HEK293 (cell line): ENCODE measurements at regions not wholly inside any gene's neighbourhood (a gene's known extent, or its start where the extent isn't known, plus 50 kb on each side); places are given as distances from the start of the nearest gene placed in this dataset.

Source experiments
- CTCF ChIA-PET: fragments of 350-600 bp; formaldehyde crosslinking; extraction: SDS; loops from one replicate; lab custom pipeline; 2021; ENCODE audit warnings: antibody characterized with exemption; lab: Yijun Ruan, JAX
- POLR2A ChIA-PET: fragments of 300-600 bp; formaldehyde crosslinking; extraction: SDS; loops from one replicate; lab custom pipeline; 2020; ENCODE audit warnings: antibody characterized with exemption, inconsistent platforms; lab: Yijun Ruan, JAX
- H3K27ac ChIP-seq: fragments of 200-500 bp; sonication (Bioruptor generic); 2 replicates; pipeline ENCODE4 v1.5.1; 2014; ENCODE audit warnings: low read depth, low read length, control low read depth, inconsistent platforms; ENCODE audit errors: extremely low read depth
- H3K36me3 ChIP-seq, 2 experiments: fragments of 200-500 bp in 1 of 2; sonication (Bioruptor generic) in 1 of 2; 1 replicate in 1 of 2; 2 replicates in 1 of 2; pipeline ENCODE4 v1.5.1; 2014 to 2017; ENCODE audit warnings: inconsistent platforms in 2 of 2, low read length in 2 of 2; ENCODE audit not compliant: control insufficient read depth in 2 of 2, insufficient read depth in 1 of 2
- H3K4me1 ChIP-seq: fragments of 200-500 bp; sonication (Bioruptor generic); 2 replicates; pipeline ENCODE4 v1.5.1; 2014; ENCODE audit warnings: mild to moderate bottlenecking, low read length, inconsistent platforms; ENCODE audit not compliant: control insufficient read depth, insufficient read depth
- H3K4me3 ChIP-seq: 2 replicates; pipeline ENCODE4 v1.5.1; 2011; ENCODE audit warnings: low read depth, mild to moderate bottlenecking, control low read depth, low read length, moderate library complexity
- H3K9me3 ChIP-seq: fragments of 200-500 bp; sonication (Bioruptor generic); 2 replicates; pipeline ENCODE4 v1.5.1; 2014; ENCODE audit warnings: low read depth, low read length, inconsistent platforms; ENCODE audit not compliant: control insufficient read depth, insufficient read depth
- ATF2 ChIP-seq: fragments of 450-650 bp; formaldehyde crosslinking; IDR thresholded peaks from 2 replicates; pipeline ENCODE4 v1.5.1; 2016; ENCODE audit warnings: missing biosample characterization, missing genetic modification characterization, low read depth
- BCL6B ChIP-seq: fragments of 450-650 bp; formaldehyde crosslinking; IDR thresholded peaks from 2 replicates; pipeline ENCODE4 v1.5.1; 2017; ENCODE audit warnings: missing biosample characterization, missing genetic modification characterization
- REPIN1 ChIP-seq: fragments of 450-650 bp; formaldehyde crosslinking; IDR thresholded peaks from 2 replicates; pipeline ENCODE4 v1.5.1; 2017; ENCODE audit warnings: missing biosample characterization, missing genetic modification characterization, low read depth
- ZBTB11 ChIP-seq: fragments of 450-650 bp; formaldehyde crosslinking; conservative IDR thresholded peaks from 2 replicates; pipeline ENCODE4 v1.5.1; 2016; ENCODE audit warnings: low read depth, missing biosample characterization, missing genetic modification characterization
- ZNF121 ChIP-seq: fragments of 450-650 bp; formaldehyde crosslinking; IDR thresholded peaks from 2 replicates; pipeline ENCODE4 v1.5.1; 2016; ENCODE audit warnings: missing biosample characterization, missing genetic modification characterization
- ZNF133 ChIP-seq: fragments of 450-650 bp; formaldehyde crosslinking; IDR thresholded peaks from 2 replicates; pipeline ENCODE4 v1.5.1; 2016; ENCODE audit warnings: missing biosample characterization, missing genetic modification characterization
- ZNF221 ChIP-seq: fragments of 450-650 bp; formaldehyde crosslinking; IDR thresholded peaks from 2 replicates; pipeline ENCODE4 v1.5.1; 2017; ENCODE audit warnings: missing biosample characterization, missing genetic modification characterization, borderline replicate concordance
- ZNF26 ChIP-seq: fragments of 450-650 bp; formaldehyde crosslinking; IDR thresholded peaks from 2 replicates; pipeline ENCODE4 v1.5.1; 2016; ENCODE audit warnings: missing biosample characterization, missing genetic modification characterization
- ZNF335 ChIP-seq: fragments of 450-650 bp; formaldehyde crosslinking; conservative IDR thresholded peaks from 2 replicates; pipeline ENCODE4 v1.5.1; 2016; ENCODE audit warnings: missing biosample characterization, missing genetic modification characterization
- ZNF423 ChIP-seq: fragments of 450-650 bp; formaldehyde crosslinking; IDR thresholded peaks from 2 replicates; pipeline ENCODE4 v1.5.1; 2016; ENCODE audit warnings: missing biosample characterization, missing genetic modification characterization
- ZNF449 ChIP-seq: fragments of 450-650 bp; formaldehyde crosslinking; IDR thresholded peaks from 2 replicates; pipeline ENCODE4 v1.5.1; 2017; ENCODE audit warnings: missing biosample characterization, mild to moderate bottlenecking, missing genetic modification characterization, moderate library complexity
- ZNF544 ChIP-seq: fragments of 450-650 bp; formaldehyde crosslinking; IDR thresholded peaks from 2 replicates; pipeline ENCODE4 v1.5.0; 2017; ENCODE audit warnings: missing biosample characterization, missing genetic modification characterization
- ZNF560 ChIP-seq: fragments of 450-650 bp; formaldehyde crosslinking; IDR thresholded peaks from 2 replicates; pipeline ENCODE4 v1.5.1; 2017; ENCODE audit warnings: missing biosample characterization, missing genetic modification characterization, borderline replicate concordance
- ZNF645 ChIP-seq: fragments of 450-650 bp; formaldehyde crosslinking; IDR thresholded peaks from 2 replicates; pipeline ENCODE4; 2016; ENCODE audit warnings: missing biosample characterization, missing genetic modification characterization
- ZNF768 ChIP-seq: fragments of 450-650 bp; formaldehyde crosslinking; IDR thresholded peaks from 2 replicates; pipeline ENCODE4 v1.5.1; 2018; ENCODE audit warnings: missing biosample characterization, mild to moderate bottlenecking, missing genetic modification characterization
- ZSCAN4 ChIP-seq: fragments of 450-650 bp; formaldehyde crosslinking; IDR thresholded peaks from 2 replicates; pipeline ENCODE4 v1.5.1; 2017; ENCODE audit warnings: missing biosample characterization, missing genetic modification characterization

GRCh38 chrX:57771689-57772088, 91.6 kb upstream of the NLRP2B start:
- CTCF ChIA-PET, result interaction anchor here (0.7 kb wide), 1 partner anchor 313 kb away, joined by 5 read pairs; no protein-coding TSS in a partner anchor
- no peaks in the 10 kb centered on the region for H3K9me3 ChIP-seq
- POLR2A ChIA-PET, result no interaction called here
- H3K27ac ChIP-seq, result no peak overlapping the region
- no peaks in the 10 kb centered on the region for H3K4me1 ChIP-seq
- TF ChIP-seq ZNF645 (tag by site-specific recombination), result no peak
- TF ChIP-seq, all 188 proteins: peak for 0
- no peaks in the 10 kb centered on the region for H3K36me3 ChIP-seq
- H3K4me3 ChIP-seq, result no peak overlapping the region

GRCh38 chrX:57752866-57753265, 72.8 kb upstream of the NLRP2B start:
- no peak for TF ChIP-seq ZNF423
- TF ChIP-seq ZNF768 (tag by site-specific recombination), result no peak
- TF ChIP-seq ZNF335 (tag by site-specific recombination), result no peak
- TF ChIP-seq ZNF221 (tag by site-specific recombination), result no peak
- no peak for TF ChIP-seq ZNF133 (tag by site-specific recombination)
- TF ChIP-seq ZNF449 (tag by site-specific recombination), result no peak
- TF ChIP-seq ZNF544, result no peak
- TF ChIP-seq ZNF26 (tag by site-specific recombination), result no peak
- no peak for TF ChIP-seq REPIN1
- no peak for TF ChIP-seq ZSCAN4 (tag by site-specific recombination)
- no peak for TF ChIP-seq BCL6B (tag by site-specific recombination)
- no peak for TF ChIP-seq ZNF560 (tag by site-specific recombination)
- H3K27ac ChIP-seq, result no peak overlapping the region
- no peaks in the 10 kb centered on the region for H3K4me1 ChIP-seq
- H3K4me3 ChIP-seq, result no peak overlapping the region
- peaks cover 7% of the 10 kb centered on the region; the same call in 1 of the 2 replicates for H3K9me3 ChIP-seq
- no peaks in the 10 kb centered on the region for H3K36me3 ChIP-seq
- CTCF ChIA-PET, result no interaction called here
- POLR2A ChIA-PET, result no interaction called here

GRCh38 chrX:57741107-57741506, 61.0 kb upstream of the NLRP2B start:
- no peaks in the 10 kb centered on the region; the same call in 1 of the 2 replicates for H3K9me3 ChIP-seq
- POLR2A ChIA-PET, result no interaction called here
- H3K4me3 ChIP-seq, result no peak overlapping the region
- no peaks in the 10 kb centered on the region for H3K36me3 ChIP-seq
- no peak overlapping the region for H3K27ac ChIP-seq
- H3K4me1 ChIP-seq, result no peaks in the 10 kb centered on the region
- CTCF ChIA-PET, result no interaction called here
- TF ChIP-seq ZNF26 (tag by site-specific recombination), result no peak
- TF ChIP-seq ATF2, result no peak
- TF ChIP-seq ZBTB11 (tag by site-specific recombination), result no peak
- TF ChIP-seq ZNF121 (tag by site-specific recombination), result no peak
